Uterus (tissue), 2 donors: ENCODE measurements at regions not wholly inside any gene's neighbourhood (a gene's known extent, or its start where the extent isn't known, plus 50 kb on each side); places are given as distances from the start of the nearest gene placed in this dataset.

Source experiments
- CTCF ChIP-seq, 4 experiments: fragments of 200-600 bp in 2 of 4; fragments of 450-650 bp in 2 of 4; sonication (generic) in 2 of 4; IDR thresholded peaks; one replicate each; pipeline ENCODE4 v1.5.1; 2016 to 2019; ENCODE audit warnings: antibody characterized with exemption in 4 of 4, mild to moderate bottlenecking in 2 of 4, moderate library complexity in 1 of 4
- POLR2A ChIP-seq, 2 donors: fragments of 450-650 bp; IDR thresholded peaks; one replicate each; pipeline ENCODE4 v1.6.1; 2016; ENCODE audit warnings: antibody characterized with exemption in 2 of 2, mild to moderate bottlenecking in 1 of 2, moderate library complexity in 1 of 2

- TF ChIP-seq CTCF (IDR thresholded peaks at IDR 0.05) (no peak), POLR2A (IDR thresholded peaks at IDR 0.05) (no peak)
Observed at GRCh38 chr5:175788155-175788787, 83.1 kb upstream of the CPLX2 start.
